NB4 (cell line): ENCODE measurements at regions not wholly inside any gene's neighbourhood (a gene's known extent, or its start where the extent isn't known, plus 50 kb on each side); places are given as distances from the start of the nearest gene placed in this dataset.

ENCODE experiments used
- CTCF ChIP-seq: IDR thresholded peaks from one replicate; pipeline ENCODE4 v1.5.1; 2012; ENCODE audit warnings: low read depth, low read length
- MAX ChIP-seq: IDR thresholded peaks from 2 replicates; pipeline ENCODE4 v1.6.1; 2011; ENCODE audit warnings: low read depth, low read length
- MYC ChIP-seq: IDR thresholded peaks from 2 replicates; pipeline ENCODE4 v1.6.1; 2011; ENCODE audit warnings: low read depth, low read length

GRCh38 chr6:15184441-15184861 lies 61.4 kb upstream of the JARID2 start:
- no peak for TF ChIP-seq MAX
- TF ChIP-seq CTCF, result no peak
- no peak for TF ChIP-seq MYC
